PC-3 (cell line): ENCODE measurements at regions not wholly inside any gene's neighbourhood (a gene's known extent, or its start where the extent isn't known, plus 50 kb on each side); places are given as distances from the start of the nearest gene placed in this dataset.

Source experiments
- ATAC-seq: fragments of 200-7000 bp; cut with Tn5 transposase; 2 replicates; pipeline ENCODE4 v1.9.1; 2020; ENCODE audit warnings: mild to moderate bottlenecking, moderate library complexity
- BruUV-seq: library from RNA; stranded (reverse); fragments of 400-500 nt; replicated peaks from 2 replicates; lab custom pipeline; 2021; lab: Mats Ljungman, UMichigan
- CTCF ChIA-PET: fragments of 300-600 bp; sonication (Branson Sonifier 250); formaldehyde crosslinking; loops from one replicate; lab custom pipeline; 2022; ENCODE audit warnings: antibody characterized with exemption; lab: Charles Lee
- POLR2A ChIA-PET: fragments of 300-600 bp; sonication (Branson Sonifier 250); formaldehyde crosslinking; loops from one replicate; lab custom pipeline; 2022; ENCODE audit warnings: antibody characterized with exemption; ENCODE audit not compliant: unreplicated experiment; lab: Charles Lee
- DNase-seq: peaks from one replicate; pipeline ENCODE4 v3.0.0-alpha.2; 2015
- H2AFZ ChIP-seq: fragments of 300-600 bp; sonication (generic); 2 replicates; pipeline ENCODE4 v1.6.0; 2016; ENCODE audit warnings: antibody characterized with exemption, low read length
- H3F3A ChIP-seq: fragments of 300-600 bp; sonication (generic); one replicate; pipeline ENCODE4 v1.6.0; 2017; ENCODE audit warnings: antibody characterized with exemption, low read length, control low read depth, mild to moderate bottlenecking; ENCODE audit not compliant: unreplicated experiment
- H3K27ac ChIP-seq: fragments of 300-600 bp; sonication (generic); 2 replicates; pipeline ENCODE4 v1.5.1; 2016; ENCODE audit warnings: mild to moderate bottlenecking, low read length
- H3K27me3 ChIP-seq: fragments of 300-600 bp; sonication (generic); 2 replicates; pipeline ENCODE4 v1.6.1; 2016; ENCODE audit warnings: low read length, mixed read lengths
- H3K36me3 ChIP-seq: fragments of 300-600 bp; sonication (generic); 2 replicates; pipeline ENCODE4 v1.6.1; 2016; ENCODE audit warnings: low read depth, mixed run types, low read length, mixed read lengths
- H3K4me1 ChIP-seq: fragments of 300-600 bp; sonication (generic); 2 replicates; pipeline ENCODE4 v1.5.1; 2016; ENCODE audit warnings: low read length; ENCODE audit not compliant: insufficient read depth
- H3K4me2 ChIP-seq: fragments of 300-600 bp; sonication (generic); 2 replicates; pipeline ENCODE4 v1.6.0; 2016; ENCODE audit warnings: low read length
- H3K4me3 ChIP-seq: fragments of 300-600 bp; sonication (generic); 2 replicates; pipeline ENCODE4 v1.5.1; 2016; ENCODE audit warnings: mild to moderate bottlenecking, low read length, mixed read lengths
- H3K79me2 ChIP-seq: fragments of 300-600 bp; sonication (generic); 2 replicates; pipeline ENCODE4 v1.6.1; 2017; ENCODE audit warnings: low read length, mixed read lengths
- H3K9ac ChIP-seq: fragments of 300-600 bp; sonication (generic); 2 replicates; pipeline ENCODE4 v1.6.0; 2016; ENCODE audit warnings: mild to moderate bottlenecking, low read length
- H3K9me2 ChIP-seq: fragments of 300-600 bp; sonication (generic); replicated peaks from 2 replicates; pipeline ENCODE4 v1.6.1; 2016; ENCODE audit warnings: mixed run types, low read length, mixed read lengths
- H3K9me3 ChIP-seq: fragments of 300-600 bp; sonication (generic); 2 replicates; pipeline ENCODE4 v1.6.1; 2016; ENCODE audit warnings: low read length, mixed read lengths
- H4K20me1 ChIP-seq: fragments of 300-600 bp; sonication (generic); 2 replicates; pipeline ENCODE4 v1.6.1; 2016; ENCODE audit warnings: low read length, mixed read lengths
- CTCF ChIP-seq: fragments of 300-600 bp; sonication (generic); conservative IDR thresholded peaks from 2 replicates; pipeline ENCODE4 v1.5.1; 2017; ENCODE audit warnings: antibody characterized with exemption, low read depth, mild to moderate bottlenecking, low read length
- EZH2 ChIP-seq: fragments of 300-600 bp; sonication (generic); IDR thresholded peaks from one replicate; pipeline ENCODE4 v1.6.1; 2017; ENCODE audit warnings: antibody characterized with exemption, mild to moderate bottlenecking, low read length; ENCODE audit not compliant: unreplicated experiment
- EZH2phosphoT487 ChIP-seq: fragments of 300-600 bp; sonication (generic); IDR thresholded peaks from 2 replicates; pipeline ENCODE4 v1.6.1; 2018; ENCODE audit warnings: mild to moderate bottlenecking, antibody characterized with exemption, low read length, borderline replicate concordance
- intact Hi-C: fragments of 100-400 bp; cut with micrococcal nuclease; formaldehyde crosslinking; loops from 2 replicates; pipeline ENCODE4 v1.9.0; 2023

GRCh38 chr6:106903299-106903698 lies 71.2 kb downstream of the CD24 start:
- H3K79me2 ChIP-seq, result no peaks in the 10 kb centered on the region
- no peak overlapping the region for H2AFZ ChIP-seq
- no peak for TF ChIP-seq EZH2phosphoT487
- no peak for TF ChIP-seq CTCF
- TF ChIP-seq EZH2, result no peak
- no peak for ATAC-seq
- no peak overlapping the region for H3K4me2 ChIP-seq
- H3K27me3 ChIP-seq, result no peaks in the 10 kb centered on the region
- no TSS peak for BruUV-seq
- peaks cover 5% of the 10 kb centered on the region for H3K4me1 ChIP-seq
- no peaks in the 10 kb centered on the region for H3K9me2 ChIP-seq
- no peak overlapping the region for H3K4me3 ChIP-seq
- ChIA-PET CTCF (no interaction called here), POLR2A (no interaction called here)
- no peaks in the 10 kb centered on the region for H3K9me3 ChIP-seq
- no peak overlapping the region for H3K9ac ChIP-seq
- H3K36me3 ChIP-seq, result no peaks in the 10 kb centered on the region
- DNase-seq, result no peak
- H3F3A ChIP-seq, result no peaks in the 10 kb centered on the region
- H3K27ac ChIP-seq, result no peak overlapping the region
- intact Hi-C loops, result no loop called here
- no peaks in the 10 kb centered on the region for H4K20me1 ChIP-seq

- DNase-seq (no peak), ATAC-seq (no peak)
- Histone ChIP-seq H2AFZ (no peak overlapping the region), H4K20me1 (no peaks in the 10 kb centered on the region), H3K9ac (no peak overlapping the region), H3K4me3 (no peak overlapping the region), H3F3A (no peaks in the 10 kb centered on the region), H3K79me2 (no peaks in the 10 kb centered on the region), H3K27me3 (no peaks in the 10 kb centered on the region), H3K36me3 (no peaks in the 10 kb centered on the region), H3K27ac (no peak overlapping the region), H3K4me1 (no peaks in the 10 kb centered on the region), H3K9me2 (no peaks in the 10 kb centered on the region), H3K4me2 (no peak overlapping the region), H3K9me3 (no peaks in the 10 kb centered on the region)
- no peak for TF ChIP-seq EZH2
- no peak for TF ChIP-seq EZH2phosphoT487
- no peak for TF ChIP-seq CTCF
- intact Hi-C loops, result no loop called here
- ChIA-PET CTCF (no interaction called here), POLR2A (no interaction called here)
- BruUV-seq, result no TSS peak
Measured at GRCh38 chr6:106901062-106901461, 73.5 kb downstream of the CD24 start.

- Histone ChIP-seq H3K4me2 (no peak overlapping the region), H3K9me3 (no peaks in the 10 kb centered on the region), H3K27me3 (no peaks in the 10 kb centered on the region), H2AFZ (no peak overlapping the region), H3K79me2 (no peaks in the 10 kb centered on the region), H3F3A (no peaks in the 10 kb centered on the region), H3K9ac (no peak overlapping the region), H4K20me1 (no peaks in the 10 kb centered on the region), H3K36me3 (no peaks in the 10 kb centered on the region), H3K4me3 (no peak overlapping the region), H3K9me2 (no peaks in the 10 kb centered on the region), H3K27ac (no peak overlapping the region), H3K4me1 (no peaks in the 10 kb centered on the region)
- ATAC-seq (no peak), DNase-seq (no peak)
- BruUV-seq, result no TSS peak
- intact Hi-C loops, result no loop called here
- POLR2A ChIA-PET, result no interaction called here
- TF ChIP-seq CTCF, result no peak
- TF ChIP-seq EZH2phosphoT487, result no peak
- CTCF ChIA-PET, result no interaction called here
Measured at GRCh38 chr6:106899697-106900096, 74.8 kb downstream of the CD24 start.
